ENCODE measurements at regions not wholly inside any gene's neighbourhood (a gene's known extent, or its start where the extent isn't known, plus 50 kb on each side); places are given as distances from the start of the nearest gene placed in this dataset.
"Not testable (repeated sequence)": the region's sequence is repeated elsewhere in the genome, so short reads cannot be mapped to it uniquely, and the experiment has no call there.

DNA sequence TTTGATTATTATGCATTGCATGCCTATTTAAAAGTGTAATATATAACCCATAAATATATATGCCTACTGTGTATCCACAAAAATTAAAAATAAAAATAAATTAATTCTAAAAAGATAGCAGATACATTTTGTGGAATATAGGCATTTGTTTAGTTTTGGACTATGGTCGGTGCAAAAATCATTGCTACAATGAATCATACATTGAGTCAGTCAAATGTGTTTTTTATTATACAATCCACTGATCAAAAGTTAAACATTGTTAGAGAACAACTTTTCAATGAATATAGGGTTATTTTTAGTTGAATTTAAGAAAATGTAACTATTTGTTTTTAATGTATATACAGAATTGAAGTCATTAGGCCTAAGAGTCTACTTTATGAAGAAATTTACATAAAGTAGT, 885.9 kb downstream of the EFNA5 start:
- FAIRE-seq, result peak; percentile 8

- FAIRE-seq, result no peak
Measured at GRCh38 chr5:106780355-106780754, 890.4 kb downstream of the EFNA5 start.

- not testable (repeated sequence) for FAIRE-seq
Measured at GRCh38 chr5:106776515-106776914, 894.2 kb downstream of the EFNA5 start.

- FAIRE-seq, result no peak
Measured at GRCh38 chr5:106768392-106768791, 902.3 kb downstream of the EFNA5 start.

DNA sequence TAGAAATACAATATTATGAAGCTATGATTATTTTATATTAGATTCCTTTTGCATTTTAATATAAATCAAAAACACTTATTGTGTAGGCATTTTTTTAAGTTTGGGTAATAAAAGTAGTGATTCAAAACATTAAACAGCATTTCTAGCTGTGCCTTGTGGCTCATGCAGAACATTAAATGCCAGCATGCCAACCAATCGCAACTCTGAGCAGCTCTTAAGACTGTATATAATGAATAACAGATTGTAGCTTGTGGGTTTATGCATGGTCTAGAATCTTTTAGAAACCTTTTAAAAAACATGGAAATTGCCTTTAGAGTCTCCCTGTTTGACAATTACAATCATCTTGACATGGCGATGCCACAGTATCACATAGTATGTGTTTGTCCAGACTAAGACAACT, 903.8 kb downstream of the EFNA5 start:
- FAIRE-seq, result no peak

DNA sequence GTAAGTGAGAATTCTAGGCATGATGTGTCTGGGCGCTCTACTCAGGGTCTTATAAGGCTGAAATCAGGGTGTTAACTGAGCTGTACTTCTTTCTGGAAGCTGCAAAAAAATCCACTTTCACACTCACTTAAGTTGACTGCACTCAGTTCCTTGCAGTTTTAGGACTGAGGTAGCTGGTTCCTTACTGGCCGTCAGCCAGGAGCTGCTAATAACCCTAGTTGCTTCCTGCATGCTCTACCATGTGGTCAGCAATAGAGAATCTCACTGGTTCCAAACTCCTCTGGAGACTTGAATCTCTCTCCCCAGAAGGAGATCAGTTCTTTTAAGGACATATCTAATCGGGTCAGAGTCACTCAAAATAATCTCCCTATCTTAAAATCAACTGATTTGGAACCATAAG, 911.2 kb downstream of the EFNA5 start:
- FAIRE-seq, result no peak

DNA sequence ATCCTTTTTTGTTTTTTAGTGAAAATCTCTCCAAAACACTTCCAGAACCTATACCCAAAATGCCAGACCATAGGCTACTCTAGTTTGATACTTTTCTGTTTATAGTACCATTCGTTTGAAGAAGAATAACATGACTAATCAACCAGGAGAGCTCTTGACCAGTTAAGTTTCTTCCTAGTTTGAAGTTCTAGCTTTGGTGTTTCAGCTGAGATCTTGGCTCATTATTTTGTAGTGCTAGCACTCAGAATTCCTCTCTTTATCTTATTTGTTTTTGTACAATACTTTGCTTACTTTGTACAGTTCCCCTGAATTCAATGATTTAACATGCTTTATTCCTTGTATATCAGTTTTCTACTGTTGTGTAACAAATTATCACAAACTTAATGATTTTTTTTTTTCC, 911.6 kb downstream of the EFNA5 start:
- FAIRE-seq, result no peak

- no peak for FAIRE-seq
Measured at GRCh38 chr5:106757672-106758071, 913.1 kb downstream of the EFNA5 start.

GRCh38 chr5:106755789-106756188, 914.9 kb downstream of the EFNA5 start:
- no peak for FAIRE-seq

DNA sequence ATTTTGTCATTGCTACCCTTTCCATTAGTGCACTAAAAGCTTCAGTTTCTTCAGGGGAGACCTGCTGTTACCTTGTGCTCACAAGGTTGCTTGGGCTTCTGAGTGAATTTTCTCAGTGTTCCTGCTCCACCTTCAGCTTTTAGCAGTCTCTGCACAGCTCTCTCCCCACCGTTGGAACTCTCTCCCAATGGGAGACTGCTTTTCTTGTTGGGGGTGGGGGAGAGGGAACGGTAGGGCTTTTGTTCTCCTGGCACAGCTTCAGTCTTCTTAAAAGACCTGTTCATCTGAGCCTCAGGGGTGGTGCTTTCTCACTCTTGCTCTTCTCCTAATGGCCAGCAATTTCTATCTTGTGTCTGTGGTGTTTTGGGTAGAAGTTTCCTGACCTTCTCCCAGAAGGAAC, 915.7 kb downstream of the EFNA5 start:
- no peak for FAIRE-seq

DNA sequence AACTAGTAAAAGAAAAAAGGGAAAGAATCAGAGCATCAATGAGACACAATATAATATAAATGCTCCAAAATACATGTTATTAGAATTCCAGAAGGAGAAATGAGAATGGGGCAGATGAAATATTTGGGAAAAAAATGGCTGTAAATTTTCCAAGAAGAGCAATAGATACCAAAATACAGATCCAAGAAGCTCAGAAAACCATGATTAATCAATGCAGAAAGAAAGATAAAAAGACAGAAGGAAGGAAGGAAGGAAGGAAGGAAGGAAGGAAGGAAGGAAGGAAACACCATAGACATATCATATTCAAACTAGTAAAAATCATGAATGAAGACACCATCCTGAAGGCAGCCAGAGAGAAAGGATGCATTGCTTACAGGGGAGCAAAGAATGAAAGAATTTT, 920.9 kb downstream of the EFNA5 start:
- FAIRE-seq, result no peak

DNA sequence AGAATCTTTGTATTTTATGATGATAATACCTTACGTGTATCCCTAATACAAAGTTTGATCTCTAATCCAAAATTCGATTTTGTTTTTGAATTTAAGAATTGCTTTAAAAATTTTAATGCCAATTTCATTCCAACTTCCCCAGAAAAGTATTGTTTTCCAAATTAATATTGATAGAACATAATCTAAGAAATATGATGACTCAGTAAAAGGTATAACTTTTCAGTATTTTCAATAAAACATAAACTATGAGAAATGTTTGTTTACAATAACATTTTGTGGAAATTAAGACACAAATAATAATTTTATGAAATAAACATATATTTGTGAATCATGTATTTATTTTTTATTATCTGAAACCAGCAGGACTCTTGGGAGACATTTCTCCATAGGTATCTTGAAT, 931.6 kb downstream of the EFNA5 start:
- peak; percentile 68 for FAIRE-seq

GRCh38 chr5:106737111-106737510, 933.6 kb downstream of the EFNA5 start:
- no peak for FAIRE-seq

DNA sequence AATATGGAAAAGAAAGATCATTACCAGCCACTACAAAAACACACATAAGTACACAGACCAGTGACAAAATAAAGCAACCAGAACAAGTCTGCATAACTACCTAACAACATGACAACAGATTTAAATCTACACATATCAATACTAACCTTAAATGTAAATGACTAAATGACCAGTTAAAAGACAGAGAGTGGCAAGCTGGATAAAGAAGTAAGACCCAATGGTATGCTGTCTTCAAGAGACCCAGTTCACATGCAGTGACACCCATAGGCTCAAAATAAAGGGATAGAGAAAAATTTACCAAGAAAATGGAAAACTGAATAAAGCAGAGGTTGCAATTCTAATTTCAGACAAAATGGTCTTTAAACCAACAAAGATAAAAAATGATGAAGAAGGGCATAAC, 938.1 kb downstream of the EFNA5 start:
- FAIRE-seq, result no peak

- FAIRE-seq, result no peak
Measured at GRCh38 chr5:106730912-106731311, 939.8 kb downstream of the EFNA5 start.

DNA sequence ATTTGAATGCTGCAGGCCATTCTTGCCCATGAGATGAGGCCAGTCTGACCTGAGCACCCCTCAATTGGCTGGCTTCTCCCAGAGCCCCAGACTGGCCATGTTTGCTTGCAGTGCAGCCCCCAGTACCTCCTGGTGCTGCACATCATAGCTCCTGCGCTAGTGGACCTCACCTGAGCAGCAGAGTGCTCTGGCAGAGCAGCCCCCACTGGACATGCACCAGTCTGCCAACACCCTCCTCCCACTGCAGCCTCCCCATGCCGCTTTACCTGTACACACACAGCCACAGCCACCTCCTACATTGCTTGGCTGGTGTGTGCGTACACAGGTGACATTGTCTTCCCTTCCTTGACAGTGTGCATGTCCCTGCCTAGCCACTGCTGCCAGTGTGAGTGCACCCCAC, 940.2 kb downstream of the EFNA5 start:
- no peak for FAIRE-seq

GRCh38 chr5:106728208-106728607, 942.5 kb downstream of the EFNA5 start:
- FAIRE-seq, result no peak

DNA sequence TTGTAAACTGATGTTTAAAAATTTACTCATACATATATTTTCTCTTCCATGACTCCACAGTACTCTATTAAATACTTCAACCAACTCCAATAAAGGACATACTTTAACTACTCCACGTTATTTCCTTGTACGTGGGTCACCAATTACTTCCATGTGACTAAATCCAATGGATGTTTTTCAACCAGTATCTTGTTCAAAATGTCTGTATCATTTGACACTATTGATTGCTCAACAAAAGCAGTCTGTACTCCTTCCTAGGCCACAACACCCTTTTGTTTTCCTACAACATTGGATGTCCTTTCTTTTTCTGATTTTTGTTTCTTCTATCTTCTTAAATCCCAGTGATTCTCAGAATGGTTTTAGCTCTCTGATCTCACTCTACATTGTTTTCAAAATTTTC, 943.7 kb downstream of the EFNA5 start:
- no peak for FAIRE-seq

GRCh38 chr5:106720367-106720766, 950.4 kb downstream of the EFNA5 start:
- FAIRE-seq, result no peak

DNA sequence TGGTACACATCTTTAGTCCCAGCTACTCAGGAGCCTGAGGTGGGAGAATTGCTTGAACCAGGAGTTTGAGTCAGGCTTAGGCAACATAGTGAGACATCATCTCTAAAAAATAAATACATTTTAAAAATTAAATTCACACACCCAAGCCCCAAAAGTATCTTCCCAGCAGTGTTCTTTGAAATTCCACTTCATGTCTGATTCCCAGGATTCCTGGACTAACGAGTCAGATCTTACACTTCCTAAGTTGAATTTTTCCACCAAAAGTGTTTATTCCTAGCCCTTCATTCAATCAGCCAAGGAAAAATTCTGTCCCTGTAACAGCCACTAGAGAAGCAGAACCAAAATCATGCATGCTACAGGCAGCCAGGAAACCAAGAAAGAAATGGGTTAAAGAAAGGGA, 970.9 kb downstream of the EFNA5 start:
- FAIRE-seq, result no peak

- no peak for FAIRE-seq
Measured at GRCh38 chr5:106699198-106699597, 971.5 kb downstream of the EFNA5 start.

GRCh38 chr5:106698169-106698568, 972.6 kb downstream of the EFNA5 start:
- FAIRE-seq, result no peak

DNA sequence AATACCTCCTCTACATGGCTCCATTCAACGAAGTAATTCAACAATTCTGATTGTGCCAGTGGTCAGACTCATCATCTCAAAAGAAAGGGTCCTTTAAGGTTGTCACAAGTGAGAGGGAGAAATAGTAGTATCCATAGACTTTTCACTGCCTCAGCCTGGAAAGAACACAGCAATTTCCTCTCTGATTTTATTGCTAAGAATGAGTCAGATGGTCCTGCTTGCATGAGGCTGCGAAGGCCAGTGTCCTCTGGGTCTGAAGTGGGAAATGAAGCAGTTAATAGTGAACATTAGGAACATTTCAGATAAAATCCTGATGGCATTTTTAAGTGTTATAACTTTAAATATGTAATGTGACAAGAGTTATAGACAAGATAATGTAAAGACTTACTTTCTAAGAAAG, 979.0 kb downstream of the EFNA5 start:
- no peak for FAIRE-seq

DNA sequence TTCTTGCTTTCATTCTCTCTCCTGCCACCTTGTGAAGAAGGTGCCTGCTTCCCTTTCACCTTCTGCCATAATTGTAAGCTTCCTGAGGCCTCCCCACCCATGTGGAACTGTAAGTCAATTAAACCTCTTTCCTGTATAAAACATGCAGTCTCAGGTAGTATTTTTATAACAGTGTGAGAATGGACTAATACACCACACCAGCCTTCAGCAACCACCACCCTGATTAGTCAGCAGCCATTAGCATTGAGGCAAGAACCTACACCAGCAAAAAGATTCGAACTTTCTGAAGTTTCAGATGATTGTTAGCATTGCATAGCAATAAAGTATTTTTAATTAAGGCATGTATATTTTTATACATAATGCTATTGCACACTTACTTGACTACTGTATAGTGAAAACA, 980.2 kb downstream of the EFNA5 start:
- FAIRE-seq, result no peak

DNA sequence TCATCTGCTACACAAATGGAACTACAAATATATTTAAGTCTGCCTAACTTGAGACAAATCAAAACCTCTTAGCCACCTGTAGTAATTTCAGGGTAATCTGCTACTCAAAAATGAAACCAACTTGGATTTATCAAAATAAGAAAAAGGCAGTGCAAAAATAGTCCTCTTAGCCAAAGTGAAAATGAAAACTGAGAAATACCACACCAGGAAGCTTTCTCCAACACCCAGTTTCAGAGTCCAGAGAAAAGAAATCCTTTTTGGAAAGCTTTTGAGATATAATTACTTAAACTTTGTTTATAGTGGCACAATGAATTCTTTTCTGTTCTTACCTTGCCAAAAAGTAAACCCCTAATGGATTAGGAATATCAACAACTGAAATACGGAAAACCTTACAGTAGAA, 990.4 kb downstream of the EFNA5 start:
- FAIRE-seq, result no peak

DNA sequence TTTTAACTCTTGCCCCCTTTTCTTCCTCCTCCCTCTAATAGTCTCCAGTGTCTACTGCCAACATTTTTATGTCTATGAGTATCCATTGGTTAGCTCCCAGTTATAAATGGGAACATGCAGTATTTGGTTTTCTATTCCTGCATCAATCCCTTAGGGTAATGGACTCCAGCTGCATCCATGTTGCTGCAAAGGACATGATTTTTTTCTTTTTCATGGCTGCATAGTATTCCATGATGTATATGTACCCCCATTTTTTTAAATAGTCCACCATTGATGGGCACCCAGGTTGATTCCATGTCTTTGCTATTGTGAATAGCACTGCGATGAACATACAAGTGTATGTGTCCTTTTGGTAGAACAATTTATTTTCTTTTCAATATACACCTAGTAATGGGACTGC, 993.7 kb downstream of the EFNA5 start:
- no peak for FAIRE-seq

Data from G401.6 (cell line).